NCI-H510A treated with DMSO at 0.1 percent for 48 hours (cell line): ENCODE measurements at regions not wholly inside any gene's neighbourhood (a gene's known extent, or its start where the extent isn't known, plus 50 kb on each side); places are given as distances from the start of the nearest gene placed in this dataset.
A peak's percentile ranks its signal among the peaks of the same experiment; 100 is the strongest.

Experiments used
- DNase-seq: peaks from one replicate; lab custom pipeline; 2025; lab: John Stamatoyannopoulos, UW

DNA sequence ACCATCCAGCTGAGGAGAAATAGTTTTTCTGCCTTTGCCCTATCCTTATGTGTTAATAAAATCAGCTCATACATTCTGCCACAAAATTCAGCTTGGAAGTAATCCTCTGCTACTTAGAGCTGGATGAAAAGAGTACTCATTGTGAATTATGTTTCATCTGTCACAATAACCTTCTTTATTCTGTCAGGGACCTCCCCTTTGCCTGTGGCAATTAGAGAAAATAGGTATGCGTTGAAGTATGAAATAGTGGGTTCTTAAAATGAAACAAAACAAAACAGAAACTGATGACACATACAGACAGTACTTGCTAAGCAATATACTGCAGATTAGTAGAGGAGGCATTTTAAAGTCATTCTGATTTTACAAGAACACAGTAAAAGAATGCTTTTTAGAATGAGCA, 578.5 kb downstream of the USP25 start:
- no peak for DNase-seq

DNA sequence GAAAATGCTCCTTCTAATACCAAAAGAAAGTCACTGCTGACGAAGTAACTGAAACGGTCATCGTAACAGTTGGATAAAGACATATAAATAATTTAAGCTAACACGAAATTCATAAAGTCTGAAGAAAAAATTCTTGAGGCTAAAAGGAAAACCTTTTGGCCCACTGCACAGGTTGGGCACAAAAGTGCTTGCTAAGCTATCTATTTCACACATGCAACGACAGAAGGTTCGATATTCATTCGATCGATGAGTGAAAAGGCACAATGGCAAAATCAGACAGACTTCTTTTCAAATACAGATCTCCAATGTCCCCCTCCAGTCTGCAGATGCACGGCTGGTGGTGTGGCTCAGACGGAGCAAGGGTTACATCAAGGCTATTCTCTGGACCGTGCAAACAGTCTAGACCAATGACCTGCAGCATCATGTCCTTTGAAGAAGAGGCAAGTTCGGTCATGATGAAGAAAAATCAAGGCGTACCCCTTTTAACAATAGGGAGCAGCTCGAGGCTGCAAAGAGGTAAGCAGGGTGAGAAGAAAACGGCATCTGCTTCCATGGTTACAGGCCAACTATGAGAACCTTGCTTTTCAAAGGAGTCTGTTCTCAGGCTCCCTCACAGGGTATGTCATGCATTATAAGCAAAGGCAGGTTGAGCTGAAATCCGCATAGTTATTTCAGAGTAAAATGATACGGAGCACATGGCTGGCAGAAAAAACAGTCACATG, 579.6 kb downstream of the USP25 start:
- no peak for DNase-seq

DNA sequence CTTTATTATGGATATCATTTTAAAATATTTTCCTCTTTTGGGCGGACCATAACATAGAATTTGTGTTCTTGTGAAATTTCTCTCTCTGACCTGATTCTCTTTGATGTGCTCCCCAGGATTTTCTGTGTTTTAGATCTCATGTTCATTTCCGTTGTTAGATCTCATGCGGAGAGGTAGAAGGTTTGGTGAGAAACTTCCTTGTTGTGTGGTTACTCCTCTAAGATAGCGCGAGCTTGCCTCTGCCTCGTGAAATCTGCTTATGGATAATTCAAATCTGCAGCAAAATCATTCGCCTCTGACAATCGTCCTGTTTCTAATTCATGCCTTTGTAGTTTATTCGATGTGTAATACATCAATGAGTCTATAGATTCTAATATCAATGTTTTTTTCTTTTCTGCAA, 580.4 kb downstream of the USP25 start:
- no peak for DNase-seq

DNA sequence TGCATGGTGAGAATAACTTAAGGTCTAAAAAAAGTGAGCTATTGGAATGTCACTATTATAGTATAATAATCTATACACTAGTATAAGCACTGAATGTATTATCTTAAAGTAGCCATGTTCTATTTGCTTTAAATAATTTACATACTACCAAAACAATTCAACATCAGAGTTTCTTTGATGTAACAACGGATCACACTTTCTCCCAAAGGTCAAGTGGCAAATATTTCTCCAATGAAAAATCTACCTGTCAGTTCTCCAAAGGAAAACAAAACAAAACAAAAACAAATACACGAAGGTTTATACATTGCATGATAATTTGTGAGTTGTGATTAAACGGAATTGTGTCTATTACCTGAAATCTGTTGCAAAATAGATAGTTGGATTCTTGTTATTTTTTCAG, 581.4 kb downstream of the USP25 start:
- no peak for DNase-seq

DNA sequence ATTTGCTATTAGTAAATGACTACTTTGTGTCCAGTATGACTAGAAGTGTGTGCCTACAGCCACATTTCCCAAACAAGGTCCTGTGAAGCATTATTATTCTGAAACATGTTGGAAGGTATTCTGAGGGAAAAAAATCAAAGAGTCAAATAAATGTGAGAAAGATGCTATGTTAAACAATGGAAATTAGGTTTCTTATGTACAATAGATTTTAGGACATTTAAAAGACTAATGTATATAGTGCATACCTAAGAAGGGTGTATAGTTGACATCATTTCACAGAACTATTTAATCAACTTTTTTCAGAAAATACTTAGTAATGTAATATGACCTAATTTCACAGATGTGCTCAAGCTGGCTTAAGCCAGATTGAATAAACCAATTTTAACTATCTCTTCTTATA, 582.5 kb downstream of the USP25 start:
- DNase-seq, result no peak

DNA sequence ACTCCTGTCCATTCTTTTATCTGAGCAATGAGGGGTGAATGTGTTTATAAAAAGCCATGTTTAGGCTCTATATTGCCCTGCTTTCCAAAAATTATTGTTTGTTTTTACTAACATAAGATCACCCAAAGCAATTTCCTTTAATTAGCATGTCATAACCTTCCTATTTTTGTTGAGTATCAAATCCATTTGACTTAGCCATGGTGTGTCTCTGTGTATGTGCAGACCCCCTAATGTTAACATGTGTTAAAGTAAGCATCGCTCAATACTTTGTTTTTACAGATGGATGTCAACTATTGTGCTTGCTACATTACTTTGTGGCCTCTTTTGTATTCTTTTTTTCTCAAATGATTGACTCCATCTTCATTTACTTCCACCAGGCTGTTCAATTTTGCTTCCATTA, 585.4 kb downstream of the USP25 start:
- no peak for DNase-seq

DNA sequence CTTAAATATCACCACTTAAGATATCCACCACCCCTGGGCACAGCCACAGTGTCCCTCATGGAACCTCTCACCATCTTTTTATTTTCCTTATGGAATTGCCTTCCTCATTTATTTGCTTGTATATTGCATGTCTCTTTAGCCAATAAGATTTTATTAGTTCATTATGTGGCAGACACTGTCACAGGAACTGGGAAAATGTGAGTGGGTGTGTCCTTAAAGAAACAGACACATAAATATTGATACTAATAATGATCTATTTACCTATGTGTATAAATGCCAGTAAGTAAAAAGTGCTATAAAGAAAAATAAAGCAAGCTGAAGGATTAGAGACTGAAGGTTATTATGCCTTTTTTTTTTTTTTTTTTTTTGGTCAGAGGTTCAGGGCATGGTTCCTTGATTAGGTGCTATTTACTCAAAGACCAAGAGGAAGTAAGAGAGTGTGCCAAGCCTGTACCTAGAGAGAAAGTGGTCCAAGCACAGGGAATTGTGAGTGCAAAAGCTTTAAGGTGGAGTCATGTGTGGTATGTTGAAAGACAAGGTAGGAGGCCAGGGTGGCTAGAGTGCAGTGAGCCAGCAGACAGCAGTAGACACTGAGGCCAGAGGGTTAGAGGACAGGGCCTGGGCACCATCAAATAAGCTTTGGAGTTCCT, 589.0 kb downstream of the USP25 start:
- no peak for DNase-seq

DNA sequence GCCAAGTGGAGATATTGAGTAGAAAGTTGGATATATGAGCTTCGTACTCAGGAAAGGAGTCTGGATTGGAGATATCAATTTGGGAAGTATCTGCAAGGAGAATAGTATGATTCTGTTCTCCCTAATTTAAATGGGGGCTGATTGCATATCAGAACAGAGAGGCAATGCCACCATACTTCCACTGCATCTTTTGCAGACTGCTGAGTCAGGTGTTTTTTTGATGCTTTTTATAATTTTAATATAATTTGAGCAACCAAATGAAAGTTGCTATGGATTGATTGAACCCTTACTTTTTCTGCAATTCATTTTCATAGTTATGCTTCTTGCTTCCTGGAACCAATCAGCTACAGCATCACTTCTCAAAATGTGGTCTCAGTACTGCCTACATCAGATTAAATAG, 590.3 kb downstream of the USP25 start:
- DNase-seq, result no peak

DNA sequence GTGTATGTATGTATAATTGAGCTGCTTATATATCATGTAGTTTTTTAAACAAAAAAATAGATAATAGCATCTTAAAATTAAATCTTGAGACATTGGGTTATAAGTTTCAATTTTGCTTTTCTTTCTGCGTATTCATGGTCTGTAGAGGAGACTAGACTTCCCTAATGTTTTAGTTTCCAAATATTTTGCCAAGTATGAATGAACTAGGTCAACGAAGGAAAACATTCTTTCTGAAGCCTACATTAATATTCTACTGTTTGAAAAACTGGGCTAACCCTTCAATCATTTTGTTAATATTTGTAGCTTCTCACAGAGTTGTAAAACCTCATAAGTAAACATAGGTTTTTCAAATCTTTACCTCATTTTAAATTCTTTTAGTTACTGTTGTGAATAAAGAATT, 592.7 kb downstream of the USP25 start:
- no peak for DNase-seq

DNA sequence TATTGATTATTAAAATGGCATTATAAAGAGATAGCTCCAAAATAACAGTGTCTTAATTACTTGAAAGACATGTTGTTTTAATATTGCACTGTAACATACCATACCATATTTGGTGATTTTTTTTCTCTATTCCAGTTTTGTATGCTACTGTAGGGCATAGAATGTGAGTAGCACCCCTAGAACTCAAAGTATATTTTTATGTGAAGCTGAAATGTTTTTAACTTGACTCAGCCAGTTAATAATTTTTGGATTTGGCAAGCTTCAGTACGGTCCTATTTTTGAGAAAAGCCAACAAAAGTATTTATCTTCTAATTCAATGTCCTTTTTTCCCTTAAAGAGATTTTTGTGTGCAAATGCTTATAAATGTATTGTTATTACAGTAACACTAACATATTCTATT, 593.8 kb downstream of the USP25 start:
- no peak for DNase-seq

DNA sequence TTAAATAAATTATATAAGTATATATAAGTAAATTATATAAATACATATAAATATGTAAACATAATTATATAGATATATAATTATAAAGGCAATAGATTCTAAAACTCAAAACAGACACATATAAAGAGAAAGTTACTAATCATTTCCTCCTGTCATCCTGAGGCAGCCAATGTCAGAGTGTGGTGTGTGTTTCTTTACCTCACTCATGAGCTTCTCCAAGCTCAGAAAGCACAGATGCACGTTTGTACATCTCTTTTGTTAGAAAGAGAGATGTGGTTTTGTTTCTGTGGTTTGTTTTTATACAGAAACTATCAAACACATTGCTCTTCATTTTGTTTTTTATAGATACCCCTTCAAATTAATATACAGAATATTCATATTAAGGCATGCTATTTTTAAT, 594.8 kb downstream of the USP25 start:
- DNase-seq, result no peak

DNA sequence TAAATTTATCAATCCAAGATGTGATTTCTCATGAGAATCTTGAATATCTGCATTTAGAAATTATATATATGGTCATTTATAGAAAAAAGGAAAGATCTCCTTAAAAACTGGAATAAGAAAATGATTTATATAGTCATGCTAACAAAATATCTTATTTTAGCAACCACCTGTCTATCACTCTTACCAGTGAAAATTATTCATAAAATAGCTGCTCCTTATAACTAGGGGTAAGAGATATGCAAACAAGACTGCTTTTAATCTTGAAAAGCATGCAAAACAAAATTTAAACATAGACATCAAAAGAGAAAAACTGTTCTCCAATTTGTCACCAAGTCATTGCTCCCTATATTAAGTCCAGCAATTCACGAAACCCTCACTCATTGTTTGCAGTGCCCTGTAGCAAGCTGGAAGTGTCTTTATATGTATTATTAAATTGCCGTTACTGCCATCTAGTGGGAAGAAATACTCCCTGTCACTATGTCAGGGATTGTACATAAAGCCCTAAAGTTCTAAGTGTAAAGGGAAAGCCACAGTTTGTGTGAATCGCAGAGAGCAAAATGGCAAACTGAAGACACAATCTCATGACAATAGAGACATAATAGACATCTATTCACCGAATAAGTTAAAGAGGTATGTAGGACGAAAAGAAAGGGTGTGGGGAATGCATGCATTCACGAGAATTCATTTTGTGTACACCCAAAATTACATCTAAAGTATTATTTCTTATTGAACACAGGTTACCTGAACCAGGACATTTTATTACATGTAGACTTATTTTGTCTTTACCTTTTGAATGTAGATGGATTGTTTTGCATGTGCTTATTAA, 600.5 kb downstream of the USP25 start:
- DNase-seq, result peak; percentile 8

DNA sequence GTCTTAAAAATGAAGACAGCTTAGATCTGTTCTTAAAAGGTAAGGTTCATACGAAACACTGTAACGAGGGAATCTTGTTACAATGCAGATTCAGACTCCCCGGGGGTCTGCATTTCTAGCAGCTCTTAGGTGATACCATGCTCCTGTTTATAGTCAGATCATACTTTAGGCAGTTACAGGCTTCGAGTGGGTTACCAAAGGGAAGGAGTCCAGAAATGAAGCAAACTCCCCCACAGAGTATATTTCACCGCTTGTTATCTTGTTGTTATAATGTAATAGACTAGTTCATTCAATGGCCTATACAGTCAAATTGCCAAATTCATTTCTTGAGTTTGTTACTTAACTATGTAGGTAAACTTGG, 601.1 kb downstream of the USP25 start:
- DNase-seq, result no peak

DNA sequence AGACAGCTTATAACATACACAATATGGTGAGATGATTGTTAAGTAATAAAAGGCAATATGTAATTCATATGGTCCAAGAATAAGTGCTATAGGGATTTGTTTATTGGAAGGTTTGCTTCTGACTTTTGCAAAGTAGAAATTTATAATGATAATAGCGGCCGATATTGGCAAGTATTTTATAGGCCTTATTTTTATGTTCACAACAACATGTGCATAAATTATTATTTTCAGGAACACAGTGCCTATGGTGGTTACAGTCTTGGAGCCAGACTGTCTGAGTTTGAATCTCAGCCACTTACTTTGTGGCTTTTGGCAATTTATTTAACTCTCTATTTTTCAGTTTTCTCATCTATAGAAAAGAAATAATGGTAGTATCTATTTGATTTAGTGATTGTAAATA, 607.5 kb downstream of the USP25 start:
- DNase-seq, result no peak

DNA sequence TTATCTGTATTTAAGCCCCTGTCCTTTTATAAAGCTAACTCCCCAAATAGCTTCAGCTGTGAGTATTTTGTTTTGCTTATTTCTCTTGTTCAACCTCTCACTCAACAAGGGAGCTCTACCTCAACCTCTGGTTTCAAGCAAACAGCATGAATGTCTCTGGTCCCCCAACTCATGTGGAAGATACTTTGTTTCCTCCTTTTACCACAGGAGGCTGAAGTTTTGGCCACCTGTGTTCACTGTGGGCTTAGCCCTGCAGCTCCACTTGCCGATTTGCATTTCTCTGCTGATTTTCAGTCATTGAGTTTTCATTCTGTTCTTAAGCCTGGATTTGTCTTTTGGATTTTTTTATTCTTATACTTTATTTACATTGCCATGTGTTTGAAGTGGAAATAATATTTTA, 613.1 kb downstream of the USP25 start:
- no peak for DNase-seq

DNA sequence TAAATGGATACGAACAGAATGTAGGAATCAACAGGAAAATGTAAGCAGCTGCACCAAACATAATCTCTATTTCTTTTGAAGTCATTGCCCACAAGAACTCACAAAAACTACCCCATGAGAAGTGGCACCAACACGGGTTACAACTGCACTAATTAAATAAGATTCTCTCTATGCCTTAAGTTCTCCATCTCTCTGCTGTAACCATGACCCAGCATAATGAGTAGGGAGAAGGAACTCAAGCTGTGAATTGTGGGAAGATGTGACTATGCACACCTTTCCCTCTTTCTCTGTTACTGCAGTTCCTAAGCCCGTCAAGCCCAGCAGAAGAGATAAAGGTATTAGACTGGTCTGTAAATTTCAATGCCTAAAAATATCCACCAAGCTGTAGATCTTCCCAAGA, 614.0 kb downstream of the USP25 start:
- no peak for DNase-seq

DNA sequence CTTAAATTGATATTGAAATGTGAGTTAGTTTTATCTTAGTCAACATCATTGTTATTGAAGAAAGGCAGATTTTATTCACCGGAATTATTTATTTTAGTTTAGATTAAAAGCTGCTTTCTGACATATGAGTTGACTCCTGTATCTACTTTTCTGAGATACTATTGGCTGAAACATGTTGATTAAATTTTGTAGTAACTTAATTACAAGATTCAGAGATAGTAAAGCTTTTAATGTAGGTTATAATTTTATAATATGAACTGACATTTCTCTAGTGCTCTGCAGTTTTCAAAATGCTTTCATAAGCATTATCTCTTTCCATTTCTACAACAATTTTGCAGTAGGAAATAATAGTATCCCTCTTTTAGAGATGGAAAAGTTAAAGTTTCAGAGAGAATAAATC, 616.0 kb downstream of the USP25 start:
- DNase-seq, result no peak

DNA sequence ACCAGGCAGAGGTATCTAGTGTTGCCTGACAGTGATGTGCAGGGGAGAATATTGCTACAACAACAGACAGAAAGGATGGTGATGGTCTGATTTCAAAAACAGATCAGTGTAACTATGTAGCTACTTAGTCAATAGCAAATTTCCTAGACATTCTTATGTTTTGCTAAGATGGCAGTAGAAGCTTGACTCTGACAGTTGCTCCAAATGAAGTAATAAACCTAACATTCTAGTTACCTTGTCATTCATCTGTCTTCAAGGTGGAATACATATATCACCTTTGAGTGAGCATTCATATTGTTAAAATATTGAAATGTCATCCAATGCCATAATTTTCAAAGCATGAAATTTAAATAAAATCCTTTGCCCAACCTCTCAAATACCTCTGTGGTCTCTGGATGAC, 617.4 kb downstream of the USP25 start:
- no peak for DNase-seq

DNA sequence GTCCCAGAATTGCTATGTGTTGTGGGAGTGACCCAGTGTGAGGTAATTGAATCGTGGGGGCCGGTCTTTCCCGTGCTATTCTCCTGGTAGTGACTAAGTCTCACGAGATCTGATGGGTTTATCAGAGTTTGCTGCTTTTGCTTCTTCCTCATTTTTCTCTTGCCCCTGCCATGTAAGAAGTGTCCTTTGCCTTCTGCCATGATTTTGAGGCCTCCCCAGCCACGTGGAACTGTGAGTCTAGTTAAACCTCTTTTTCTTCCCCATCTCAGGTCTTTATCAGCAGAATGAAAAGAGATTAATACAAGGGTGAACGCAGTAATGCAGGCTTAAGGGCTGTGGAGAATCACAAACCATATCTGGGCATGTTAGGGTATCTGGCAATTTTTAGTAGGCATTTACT, 624.0 kb downstream of the USP25 start:
- DNase-seq, result no peak

DNA sequence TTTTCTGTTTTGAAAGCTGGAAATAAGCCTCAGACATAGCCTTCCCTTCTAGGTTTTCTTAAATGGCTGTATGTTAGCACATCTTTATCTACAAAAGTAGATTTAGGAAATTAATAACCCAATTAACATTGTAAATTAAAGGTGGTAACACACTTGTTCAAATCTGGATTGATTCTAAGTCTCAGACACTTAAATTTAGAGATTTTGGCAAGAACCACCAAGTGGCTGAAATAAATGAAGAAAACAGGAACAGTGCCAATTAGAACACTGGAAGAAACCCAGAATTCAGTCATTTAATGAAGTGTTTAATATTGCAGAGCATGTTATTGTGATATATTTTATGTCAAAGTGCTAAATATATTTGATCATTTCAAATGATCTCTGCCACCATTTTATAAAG, 628.2 kb downstream of the USP25 start:
- DNase-seq, result no peak

DNA sequence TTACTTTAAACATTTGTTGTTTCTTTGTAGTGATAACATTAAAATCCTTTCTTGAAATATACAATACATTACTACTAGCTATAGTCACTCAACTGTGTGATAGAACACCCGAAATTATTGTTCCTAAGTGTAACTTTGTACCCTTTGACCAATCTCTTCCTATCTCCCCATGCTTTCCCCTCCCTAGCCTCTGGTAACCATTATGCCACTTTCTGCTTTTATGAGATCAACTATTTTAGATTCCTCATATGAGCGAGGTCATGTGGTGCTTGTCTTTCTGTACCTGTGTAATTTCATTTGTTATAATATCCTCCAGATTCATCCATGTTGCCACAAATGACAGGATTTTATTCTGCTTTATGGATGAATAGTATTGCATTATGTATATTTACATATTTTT, 629.0 kb downstream of the USP25 start:
- DNase-seq, result no peak

DNA sequence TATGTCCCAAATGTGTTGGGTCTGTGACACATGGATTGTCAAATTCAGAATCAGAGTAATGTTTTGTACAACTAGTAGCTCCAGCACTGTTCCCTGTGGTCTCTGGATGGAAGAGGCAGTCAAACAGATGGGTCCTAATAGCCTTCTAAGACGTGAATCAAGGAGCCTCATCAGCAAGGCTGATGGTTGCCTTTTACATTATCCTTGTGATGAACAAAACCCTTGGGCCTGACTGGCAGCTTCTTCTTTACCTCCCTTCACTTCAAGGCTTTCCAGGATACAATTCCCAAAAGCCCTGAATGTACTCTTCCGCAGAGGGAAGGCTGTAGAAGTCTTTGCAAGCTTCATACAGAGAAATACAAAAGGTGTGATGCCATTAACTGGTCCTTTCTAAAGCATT, 633.3 kb downstream of the USP25 start:
- DNase-seq, result no peak

DNA sequence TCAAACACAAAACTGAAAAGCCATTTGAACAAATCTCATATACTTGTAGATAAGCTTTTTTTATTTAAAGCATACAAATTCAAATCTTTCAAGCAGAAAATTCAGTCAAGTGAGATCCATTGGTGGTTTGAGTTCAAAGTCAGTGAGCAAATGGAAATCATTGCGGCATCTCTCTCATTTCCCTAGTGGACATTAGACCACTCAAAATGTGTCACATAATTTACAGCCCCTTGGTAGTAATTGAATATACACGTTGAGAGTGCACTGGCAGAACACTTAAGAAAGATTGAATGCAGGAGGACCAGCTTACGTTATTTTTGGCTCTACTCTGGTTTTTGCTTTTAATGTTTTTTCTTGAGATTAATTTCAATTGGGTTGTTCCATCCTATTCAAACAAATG, 633.7 kb downstream of the USP25 start:
- DNase-seq, result no peak
